ENCODE measurements at regions not wholly inside any gene's neighbourhood (a gene's known extent, or its start where the extent isn't known, plus 50 kb on each side); places are given as distances from the start of the nearest gene placed in this dataset.

GRCh38 chr4:42710329-42710728 lies 53.4 kb upstream of the ATP8A1 start:
- Histone ChIP-seq H3K36me3 (no peaks in the 10 kb centered on the region), H3K4me1 (no peaks in the 10 kb centered on the region), H3K4me3 (no peak overlapping the region), H3K9me3 (no peaks in the 10 kb centered on the region), H3K27me3 (no peaks in the 10 kb centered on the region), H3K27ac (no peak overlapping the region)
- intact Hi-C loops (cut with DNase I): no loop called here
- no peak for DNase-seq
- WGBS, 2 donors: 26 to 63% methylated on average over 5 of the region's 5 CpGs
- TF ChIP-seq POLR2AphosphoS5 (IDR thresholded peaks at IDR 0.05) (no peak), CTCF (IDR thresholded peaks at IDR 0.05) (no peak), POLR2A (IDR thresholded peaks at IDR 0.05) (no peak)

- H3K27me3 ChIP-seq: no peaks in the 10 kb centered on the region
- no peaks in the 10 kb centered on the region for H3K4me1 ChIP-seq
- H3K36me3 ChIP-seq: no peaks in the 10 kb centered on the region
- no peaks in the 10 kb centered on the region for H3K9me3 ChIP-seq
- H3K27ac ChIP-seq: no peak overlapping the region
- DNase-seq: no peak
- intact Hi-C loops (cut with DNase I): no loop called here
- H3K4me3 ChIP-seq: no peak overlapping the region
- WGBS, 2 donors: 21 to 63% methylated on average over 5 of the region's 5 CpGs
- TF ChIP-seq CTCF (IDR thresholded peaks at IDR 0.05) (no peak), POLR2AphosphoS5 (IDR thresholded peaks at IDR 0.05) (no peak), POLR2A (IDR thresholded peaks at IDR 0.05) (no peak), EP300 (IDR thresholded peaks at IDR 0.05) (no peak)
Observed at GRCh38 chr4:42709392-42710065, 52.6 kb upstream of the ATP8A1 start.

GRCh38 chr4:42708625-42709024 lies 51.7 kb upstream of the ATP8A1 start:
- DNase-seq: no peak
- Histone ChIP-seq H3K4me3 (no peak overlapping the region), H3K4me1 (no peaks in the 10 kb centered on the region), H3K27ac (no peak overlapping the region), H3K9me3 (no peaks in the 10 kb centered on the region), H3K27me3 (no peaks in the 10 kb centered on the region), H3K36me3 (no peaks in the 10 kb centered on the region)
- intact Hi-C loops (cut with DNase I): no loop called here
- TF ChIP-seq EP300 (IDR thresholded peaks at IDR 0.05): no peak
- no peak for TF ChIP-seq POLR2A (IDR thresholded peaks at IDR 0.05)
- TF ChIP-seq POLR2AphosphoS5 (IDR thresholded peaks at IDR 0.05): no peak
- TF ChIP-seq CTCF (IDR thresholded peaks at IDR 0.05): no peak
- 61 to 91% methylated on average over 1 of the region's 1 CpG for WGBS, 2 donors

Measured in sigmoid colon (tissue), 6 donors.